Fibroblast of the aortic adventitia (primary cell): ENCODE measurements at regions not wholly inside any gene's neighbourhood (a gene's known extent, or its start where the extent isn't known, plus 50 kb on each side); places are given as distances from the start of the nearest gene placed in this dataset.

Source experiments
- DNase-seq: peaks from one replicate; pipeline ENCODE4 v3.0.0-alpha.2; 2010; ENCODE audit warnings: low read depth
- H3K4me3 ChIP-seq: 2 replicates; pipeline ENCODE4 v1.5.1; 2011; ENCODE audit warnings: low read depth, mild to moderate bottlenecking, control low read depth, low read length, moderate library complexity
- TF ChIP-seq, protein P1 (sequence below): IDR thresholded peaks from 2 replicates; pipeline ENCODE4 v1.5.1; 2011; ENCODE audit warnings: mild to moderate bottlenecking, low read length, control low read depth, inconsistent platforms; ENCODE audit not compliant: insufficient read depth

GRCh38 chr22:27431896-27432295, 369.7 kb downstream of the MN1 start:
- peak; percentile 13 for DNase-seq

GRCh38 chr22:27433099-27433498, 368.5 kb downstream of the MN1 start:
- TF ChIP-seq, protein P1, sequence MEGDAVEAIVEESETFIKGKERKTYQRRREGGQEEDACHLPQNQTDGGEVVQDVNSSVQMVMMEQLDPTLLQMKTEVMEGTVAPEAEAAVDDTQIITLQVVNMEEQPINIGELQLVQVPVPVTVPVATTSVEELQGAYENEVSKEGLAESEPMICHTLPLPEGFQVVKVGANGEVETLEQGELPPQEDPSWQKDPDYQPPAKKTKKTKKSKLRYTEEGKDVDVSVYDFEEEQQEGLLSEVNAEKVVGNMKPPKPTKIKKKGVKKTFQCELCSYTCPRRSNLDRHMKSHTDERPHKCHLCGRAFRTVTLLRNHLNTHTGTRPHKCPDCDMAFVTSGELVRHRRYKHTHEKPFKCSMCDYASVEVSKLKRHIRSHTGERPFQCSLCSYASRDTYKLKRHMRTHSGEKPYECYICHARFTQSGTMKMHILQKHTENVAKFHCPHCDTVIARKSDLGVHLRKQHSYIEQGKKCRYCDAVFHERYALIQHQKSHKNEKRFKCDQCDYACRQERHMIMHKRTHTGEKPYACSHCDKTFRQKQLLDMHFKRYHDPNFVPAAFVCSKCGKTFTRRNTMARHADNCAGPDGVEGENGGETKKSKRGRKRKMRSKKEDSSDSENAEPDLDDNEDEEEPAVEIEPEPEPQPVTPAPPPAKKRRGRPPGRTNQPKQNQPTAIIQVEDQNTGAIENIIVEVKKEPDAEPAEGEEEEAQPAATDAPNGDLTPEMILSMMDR, result no peak
- DNase-seq, result no peak
- no peak overlapping the region for H3K4me3 ChIP-seq

More at GRCh38 chr22:27431896-27432295, 369.7 kb downstream of the MN1 start:
- H3K4me3 ChIP-seq, result no peak overlapping the region
- TF ChIP-seq, protein P1, result no peak

GRCh38 chr22:27433585-27434190, 367.9 kb downstream of the MN1 start:
- DNase-seq, result no peak
- H3K4me3 ChIP-seq, result no peak overlapping the region
- TF ChIP-seq, protein P1, result no peak

DNA sequence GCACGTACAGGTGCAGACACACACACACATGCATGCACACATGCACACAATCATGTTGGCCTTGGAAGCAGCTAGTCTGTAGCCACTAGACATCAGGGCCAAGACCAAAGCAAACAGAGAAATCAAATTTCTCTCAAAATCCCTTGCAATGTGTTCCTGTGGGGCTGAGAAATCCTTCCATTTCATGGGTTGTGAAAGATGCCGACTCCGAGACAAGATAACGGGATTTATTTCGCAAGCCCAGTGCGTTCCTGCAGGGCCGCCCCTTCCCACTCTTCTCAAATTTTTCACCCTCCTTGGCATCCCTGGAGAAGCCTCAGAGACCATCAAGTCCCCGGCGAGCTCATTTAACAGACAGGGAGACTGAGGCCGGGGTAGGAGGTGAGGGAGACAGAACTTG, 366.7 kb downstream of the MN1 start:
- TF ChIP-seq, protein P1, result no peak
- DNase-seq, result peak; percentile 25
- H3K4me3 ChIP-seq, result no peak overlapping the region

GRCh38 chr22:27435844-27436576, 365.5 kb downstream of the MN1 start:
- TF ChIP-seq, protein P1, result no peak
- no peak overlapping the region for H3K4me3 ChIP-seq
- DNase-seq, result peak; percentile 78

- TF ChIP-seq, protein P1, result no peak
- no peak overlapping the region for H3K4me3 ChIP-seq
- no peak for DNase-seq
Observed at GRCh38 chr22:27436591-27436990, 365.0 kb downstream of the MN1 start.
